Gastroesophageal sphincter (tissue), 4 donors: ENCODE measurements at regions not wholly inside any gene's neighbourhood (a gene's known extent, or its start where the extent isn't known, plus 50 kb on each side); places are given as distances from the start of the nearest gene placed in this dataset.

Experiments used
- ATAC-seq: fragments of 150-250 bp; one replicate; pipeline ENCODE4 v1.9.1; 2016; ENCODE audit warnings: mild to moderate bottlenecking, moderate library complexity
- H3K27ac ChIP-seq, 4 donors: fragments of 200-600 bp; sonication (generic) in 3 of 4; 1 replicate in 3 of 4; 2 replicates in 1 of 4; pipeline ENCODE4 v1.5.1; 2016 to 2019
- H3K27me3 ChIP-seq: fragments of 200-600 bp; sonication (generic); one replicate; pipeline ENCODE4 v1.5.1; 2019
- H3K36me3 ChIP-seq, 2 donors: fragments of 200-600 bp; sonication (generic); one replicate each; pipeline ENCODE4 v1.5.1; 2019; ENCODE audit warnings: control low read depth in 1 of 2
- H3K4me1 ChIP-seq, 3 donors: fragments of 200-600 bp; sonication (generic); 1 replicate in 2 of 3; 2 replicates in 1 of 3; pipeline ENCODE4 v1.5.1; 2016 to 2019; ENCODE audit warnings: control low read depth in 2 of 3
- H3K4me3 ChIP-seq, 2 donors: fragments of 200-600 bp; sonication (generic); one replicate each; pipeline ENCODE4 v1.5.1; 2019; ENCODE audit warnings: mild to moderate bottlenecking in 1 of 2, moderate library complexity in 1 of 2
- H3K9me3 ChIP-seq, 3 donors: fragments of 200-600 bp; sonication (generic); one replicate each; pipeline ENCODE4 v1.5.1; 2017 to 2019; ENCODE audit warnings: control low read depth in 2 of 3
- CTCF ChIP-seq, 4 experiments: fragments of 200-600 bp in 2 of 4; fragments of 450-650 bp in 2 of 4; sonication (generic) in 1 of 4; IDR thresholded peaks; one replicate each; pipeline ENCODE4 v1.5.1; 2017 to 2019; ENCODE audit warnings: antibody characterized with exemption in 4 of 4, mild to moderate bottlenecking in 2 of 4, moderate library complexity in 2 of 4
- EP300 ChIP-seq: sonication (generic); formaldehyde crosslinking; IDR thresholded peaks from one replicate; pipeline ENCODE4 v1.6.1; 2017; ENCODE audit warnings: antibody characterized with exemption, mild to moderate bottlenecking
- POLR2A ChIP-seq, 2 donors: fragments of 450-650 bp; IDR thresholded peaks; one replicate each; pipeline ENCODE4 v1.6.1; 2017; ENCODE audit warnings: antibody characterized with exemption in 2 of 2, mild to moderate bottlenecking in 2 of 2, moderate library complexity in 1 of 2
- POLR2AphosphoS5 ChIP-seq: sonication (generic); formaldehyde crosslinking; IDR thresholded peaks from one replicate; pipeline ENCODE4 v1.6.1; 2017; ENCODE audit warnings: antibody characterized with exemption
- WGBS, 2 donors: methylation state at CpG; one replicate each; pipeline ENCODE4 v1.1.5; 2018; ENCODE audit warnings: low coverage in 1 of 2; 5-methylcytosine and 5-hydroxymethylcytosine counted together

GRCh38 chr13:53101883-53102282, 73.3 kb downstream of the OLFM4 start:
- Histone ChIP-seq H3K4me3 (no peak overlapping the region), H3K27me3 (peaks cover 5% of the 10 kb centered on the region), H3K27ac (no peak overlapping the region), H3K4me1 (no peaks in the 10 kb centered on the region), H3K36me3 (no peaks in the 10 kb centered on the region), H3K9me3 (peaks cover 0 to 3% (median 0%) of the 10 kb centered on the region in 3 donors)
- WGBS, 2 donors: 87 to 92% methylated on average over 2 of the region's 2 CpGs
- ATAC-seq: no peak
- TF ChIP-seq EP300 (no peak), POLR2A (IDR thresholded peaks at IDR 0.05) (no peak), CTCF (IDR thresholded peaks at IDR 0.05) (no peak), POLR2AphosphoS5 (no peak)

- Histone ChIP-seq H3K9me3 (no peaks in the 10 kb centered on the region), H3K27me3 (peaks cover 5% of the 10 kb centered on the region), H3K27ac (no peak overlapping the region), H3K4me1 (no peaks in the 10 kb centered on the region), H3K4me3 (no peak overlapping the region), H3K36me3 (no peaks in the 10 kb centered on the region)
- WGBS, 2 donors: 17 to 19% methylated on average over 1 to 2 of the region's 2 CpGs
- TF ChIP-seq CTCF (IDR thresholded peaks at IDR 0.05): no peak
- TF ChIP-seq EP300: no peak
- TF ChIP-seq POLR2A (IDR thresholded peaks at IDR 0.05): no peak
- no peak for TF ChIP-seq POLR2AphosphoS5
- no peak for ATAC-seq
Observed at GRCh38 chr13:53104136-53104535, 75.5 kb downstream of the OLFM4 start.

GRCh38 chr13:53105477-53105876, 76.9 kb downstream of the OLFM4 start:
- Histone ChIP-seq H3K4me1 (no peaks in the 10 kb centered on the region), H3K4me3 (no peak overlapping the region), H3K27me3 (peaks cover 5% of the 10 kb centered on the region), H3K9me3 (no peaks in the 10 kb centered on the region), H3K36me3 (no peaks in the 10 kb centered on the region), H3K27ac (no peak overlapping the region)
- no peak for ATAC-seq
- no peak for TF ChIP-seq CTCF (IDR thresholded peaks at IDR 0.05)
- no peak for TF ChIP-seq POLR2AphosphoS5
- TF ChIP-seq POLR2A (IDR thresholded peaks at IDR 0.05): no peak
- TF ChIP-seq EP300: no peak
- 81 to 100% methylated on average over 1 to 3 of the region's 3 CpGs for WGBS, 2 donors

- Histone ChIP-seq H3K36me3 (no peaks in the 10 kb centered on the region), H3K4me1 (no peaks in the 10 kb centered on the region), H3K4me3 (no peak overlapping the region), H3K27ac (no peak overlapping the region), H3K9me3 (no peaks in the 10 kb centered on the region), H3K27me3 (peaks cover 5% of the 10 kb centered on the region)
- ATAC-seq: no peak
- 75 to 88% methylated on average over 3 of the region's 3 CpGs for WGBS, 2 donors
- TF ChIP-seq EP300: no peak
- no peak for TF ChIP-seq POLR2AphosphoS5
- no peak for TF ChIP-seq POLR2A (IDR thresholded peaks at IDR 0.05)
- no peak for TF ChIP-seq CTCF (IDR thresholded peaks at IDR 0.05)
Observed at GRCh38 chr13:53105890-53106289, 77.3 kb downstream of the OLFM4 start.

GRCh38 chr13:53110181-53110580, 81.6 kb downstream of the OLFM4 start:
- Histone ChIP-seq H3K36me3 (no peaks in the 10 kb centered on the region), H3K27me3 (peaks cover 5% of the 10 kb centered on the region), H3K4me3 (no peak overlapping the region), H3K27ac (no peak overlapping the region), H3K4me1 (no peaks in the 10 kb centered on the region), H3K9me3 (no peaks in the 10 kb centered on the region)
- WGBS, 2 donors: 86 to 95% methylated on average over 1 to 2 of the region's 2 CpGs
- TF ChIP-seq POLR2AphosphoS5: no peak
- no peak for TF ChIP-seq EP300
- no peak for ATAC-seq
